ENCODE measurements at regions not wholly inside any gene's neighbourhood (a gene's known extent, or its start where the extent isn't known, plus 50 kb on each side); places are given as distances from the start of the nearest gene placed in this dataset.

DNA sequence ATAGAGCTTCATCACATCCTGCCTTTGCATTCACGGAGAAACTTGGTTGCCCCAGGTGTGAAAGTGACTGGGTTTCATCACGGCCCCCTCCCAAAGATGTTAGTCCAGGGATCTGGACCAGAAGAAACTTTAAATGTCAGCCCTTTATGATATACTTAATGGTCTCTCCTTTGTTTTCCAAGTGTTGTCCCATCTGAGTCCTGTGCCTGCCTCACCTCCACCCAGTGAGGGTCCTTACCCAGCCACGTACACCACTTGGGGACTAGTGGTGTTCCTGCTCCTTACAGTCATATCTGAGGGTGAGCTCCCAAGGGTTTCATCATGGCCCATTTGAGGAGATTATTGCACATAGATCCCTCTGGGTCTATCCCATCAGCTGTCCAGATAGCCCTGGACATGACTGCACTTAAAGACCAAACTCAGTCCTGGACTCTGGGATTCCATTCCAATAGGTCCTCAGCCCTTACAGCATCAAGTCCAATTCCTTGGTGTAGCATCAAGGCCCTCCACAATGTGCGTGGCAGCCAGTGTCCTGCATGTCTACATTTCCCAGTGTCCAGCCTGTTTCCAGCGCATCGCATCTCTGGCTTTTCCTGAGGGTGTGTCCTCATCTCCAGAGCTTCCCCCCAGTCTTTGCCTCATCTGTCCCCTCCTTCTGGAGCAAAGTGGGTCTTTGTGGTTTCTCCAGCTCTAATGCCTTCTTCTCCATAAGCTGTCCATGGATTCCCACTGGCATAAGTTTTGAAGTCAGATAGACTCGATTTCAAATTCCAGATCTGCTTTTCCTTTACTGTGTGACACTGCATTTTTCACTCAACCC lies 351.6 kb downstream of the MYCN start:
- WGBS, 2 experiments (ENCODE audit: extremely low coverage in 2 of 2, insufficient read length in 1 of 2), result 66% methylated on average over 4 of the region's 7 CpGs; no CpG with 5 or more reads in 1 of the 2 experiments
- POLR2A ChIA-PET (ENCODE audit: unreplicated experiment), result no interaction called here
- Histone ChIP-seq H3K9me3 (ENCODE audit: control insufficient read depth, insufficient read depth, low read length) (peaks cover 32% of the 10 kb centered on the region), H2AK5ac (ENCODE audit: low read depth, low read length) (no peak overlapping the region), H3K9ac (ENCODE audit: low read depth, low read length) (no peak overlapping the region), H3K9me1 (ENCODE audit: insufficient read depth, low read length) (no peaks in the 10 kb centered on the region), H4K91ac (ENCODE audit: insufficient read depth, low read depth, low read length) (no peak overlapping the region), H3K4me2 (ENCODE audit: low read depth, low read length) (no peak overlapping the region), H3K36me3 (ENCODE audit: control insufficient read depth, insufficient read depth, low read length) (no peaks in the 10 kb centered on the region), H3K4me1 (ENCODE audit: control insufficient read depth, insufficient read depth, low read length) (no peaks in the 10 kb centered on the region), H2BK15ac (ENCODE audit: low read depth, low read length) (no peak overlapping the region), H3K4ac (ENCODE audit: low read depth, low read length) (no peak overlapping the region), H2BK120ac (ENCODE audit: low read depth, low read length) (no peak overlapping the region), H3K4me3 (ENCODE audit: insufficient read depth, low read depth, low read length) (no peak overlapping the region), H2AK9ac (replicated peaks; ENCODE audit: low read depth, low read length, poor library complexity) (no peak overlapping the region), H4K5ac (ENCODE audit: low read depth, low read length) (no peak overlapping the region), H3K23ac (ENCODE audit: low read depth, low read length) (no peak overlapping the region), H2BK5ac (ENCODE audit: low read depth, low read length, poor library complexity, severe bottlenecking) (no peak overlapping the region), H3K79me1 (ENCODE audit: low read depth in 1 of 2, low read length in 2 of 2) (no peaks in the 10 kb centered on the region), H3K27ac (ENCODE audit: insufficient read depth, low read length) (no peak overlapping the region), H3K18ac (ENCODE audit: low read depth, low read length) (no peak overlapping the region), H3K14ac (replicated peaks; ENCODE audit: low read depth, low read length) (no peak overlapping the region), H4K8ac (ENCODE audit: low read depth in 2 of 2, low read length in 2 of 2) (no peak overlapping the region), H3K27me3 (ENCODE audit: control insufficient read depth, insufficient read depth, low read length) (no peaks in the 10 kb centered on the region), H3K56ac (ENCODE audit: extremely low read depth, insufficient read depth, low read length) (no peak overlapping the region), H2AFZ (replicated peaks; ENCODE audit: low read length, poor library complexity) (no peak overlapping the region), H4K20me1 (ENCODE audit: insufficient read depth, low read length) (no peaks in the 10 kb centered on the region), H2BK20ac (ENCODE audit: low read depth, low read length) (no peak overlapping the region)
- CTCF ChIA-PET, result no interaction called here
- intact Hi-C loops (cut with micrococcal nuclease), result no loop called here
- dilution Hi-C loops (cut with HindIII; ENCODE audit: low sequenced_read_pairs, unreplicated experiment), result no loop called here
- in situ Hi-C loops (cut with MboI; ENCODE audit: low sequenced_read_pairs), result no loop called here
- DNase-seq (no peak), ATAC-seq (ENCODE audit: low read depth) (no peak)
- no peak for TF ChIP-seq BHLHE40 (IDR thresholded peaks at IDR 0.05; ENCODE audit: low read depth, low read length)
- no peak for TF ChIP-seq CHD1 (IDR thresholded peaks at IDR 0.05; ENCODE audit: low read depth, low read length)
- no peak for TF ChIP-seq MAFK (IDR thresholded peaks at IDR 0.05; ENCODE audit: low read depth, low read length)
- TF ChIP-seq MAZ (IDR thresholded peaks at IDR 0.05; ENCODE audit: borderline replicate concordance, low read depth, low read length), result no peak
- no peak for TF ChIP-seq RCOR1 (IDR thresholded peaks at IDR 0.05; ENCODE audit: insufficient replicate concordance, low read length)
- TF ChIP-seq FOS (IDR thresholded peaks at IDR 0.05; ENCODE audit: low read depth, low read length), result no peak
- TF ChIP-seq CEBPB (IDR thresholded peaks at IDR 0.05; ENCODE audit: low read depth, low read length), result no peak
- no peak for TF ChIP-seq NFE2L2 (IDR thresholded peaks at IDR 0.05; ENCODE audit: low read depth, low read length)
- no peak for TF ChIP-seq RAD21 (IDR thresholded peaks at IDR 0.05; ENCODE audit: low read length)
- TF ChIP-seq, protein P1, sequence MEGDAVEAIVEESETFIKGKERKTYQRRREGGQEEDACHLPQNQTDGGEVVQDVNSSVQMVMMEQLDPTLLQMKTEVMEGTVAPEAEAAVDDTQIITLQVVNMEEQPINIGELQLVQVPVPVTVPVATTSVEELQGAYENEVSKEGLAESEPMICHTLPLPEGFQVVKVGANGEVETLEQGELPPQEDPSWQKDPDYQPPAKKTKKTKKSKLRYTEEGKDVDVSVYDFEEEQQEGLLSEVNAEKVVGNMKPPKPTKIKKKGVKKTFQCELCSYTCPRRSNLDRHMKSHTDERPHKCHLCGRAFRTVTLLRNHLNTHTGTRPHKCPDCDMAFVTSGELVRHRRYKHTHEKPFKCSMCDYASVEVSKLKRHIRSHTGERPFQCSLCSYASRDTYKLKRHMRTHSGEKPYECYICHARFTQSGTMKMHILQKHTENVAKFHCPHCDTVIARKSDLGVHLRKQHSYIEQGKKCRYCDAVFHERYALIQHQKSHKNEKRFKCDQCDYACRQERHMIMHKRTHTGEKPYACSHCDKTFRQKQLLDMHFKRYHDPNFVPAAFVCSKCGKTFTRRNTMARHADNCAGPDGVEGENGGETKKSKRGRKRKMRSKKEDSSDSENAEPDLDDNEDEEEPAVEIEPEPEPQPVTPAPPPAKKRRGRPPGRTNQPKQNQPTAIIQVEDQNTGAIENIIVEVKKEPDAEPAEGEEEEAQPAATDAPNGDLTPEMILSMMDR (conservative IDR thresholded peaks at IDR 0.05; ENCODE audit: low read depth, low read length), result no peak
- TF ChIP-seq MXI1 (IDR thresholded peaks at IDR 0.05; ENCODE audit: borderline replicate concordance, low read depth, low read length), result no peak
- no peak for TF ChIP-seq POLR2A (IDR thresholded peaks at IDR 0.05; ENCODE audit: low read depth, low read length)
- TF ChIP-seq, protein P2, sequence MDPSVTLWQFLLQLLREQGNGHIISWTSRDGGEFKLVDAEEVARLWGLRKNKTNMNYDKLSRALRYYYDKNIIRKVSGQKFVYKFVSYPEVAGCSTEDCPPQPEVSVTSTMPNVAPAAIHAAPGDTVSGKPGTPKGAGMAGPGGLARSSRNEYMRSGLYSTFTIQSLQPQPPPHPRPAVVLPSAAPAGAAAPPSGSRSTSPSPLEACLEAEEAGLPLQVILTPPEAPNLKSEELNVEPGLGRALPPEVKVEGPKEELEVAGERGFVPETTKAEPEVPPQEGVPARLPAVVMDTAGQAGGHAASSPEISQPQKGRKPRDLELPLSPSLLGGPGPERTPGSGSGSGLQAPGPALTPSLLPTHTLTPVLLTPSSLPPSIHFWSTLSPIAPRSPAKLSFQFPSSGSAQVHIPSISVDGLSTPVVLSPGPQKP (IDR thresholded peaks at IDR 0.05; ENCODE audit: borderline replicate concordance, low read depth, low read length), result no peak
- no peak for TF ChIP-seq SMC3 (IDR thresholded peaks at IDR 0.05; ENCODE audit: low read depth, low read length)
- no peak for TF ChIP-seq USF2 (IDR thresholded peaks at IDR 0.05; ENCODE audit: low read depth, low read length)
- TF ChIP-seq RFX5 (IDR thresholded peaks at IDR 0.05; ENCODE audit: low read depth, low read length), result no peak
- no TSS peak for BruUV-seq (replicated peaks)

Measured in IMR-90 (cell line).